CD4-positive, alpha-beta T cell (primary cell): ENCODE measurements at regions not wholly inside any gene's neighbourhood (a gene's known extent, or its start where the extent isn't known, plus 50 kb on each side); places are given as distances from the start of the nearest gene placed in this dataset.

Experiments used
- ATAC-seq: fragments of 200-7000 bp; cut with Tn5 transposase; one replicate; pipeline ENCODE4 v1.10.0; 2022; ENCODE audit warnings: mild to moderate bottlenecking; ENCODE audit not compliant: poor library complexity
- CTCF ChIA-PET: fragments of 350-600 bp; sonication (Branson Sonifier 250); formaldehyde crosslinking; loops from one replicate; lab custom pipeline; 2021; ENCODE audit warnings: antibody characterized with exemption, inconsistent platforms; lab: Charles Lee
- POLR2A ChIA-PET: fragments of 350-600 bp; sonication (Branson Sonifier 250); formaldehyde crosslinking; loops from one replicate; lab custom pipeline; 2021; ENCODE audit warnings: antibody characterized with exemption, inconsistent platforms; lab: Charles Lee
- DNase-seq, 14 experiments: peaks; one replicate each; pipeline ENCODE4 v3.0.0-alpha.2; 2013 to 2020; ENCODE audit warnings: mixed read lengths in 2 of 14
- H3K27ac ChIP-seq, 2 donors: one replicate each; pipeline versions ENCODE4 v1.5.1 to v1.7.0; 2013; ENCODE audit warnings: low read length in 2 of 2, low read depth in 1 of 2, mild to moderate bottlenecking in 1 of 2
- H3K27me3 ChIP-seq, 2 experiments: 1 replicate in 1 of 2; 2 replicates in 1 of 2; pipeline versions ENCODE4 v1.6.1 to v1.7.0; 2013; ENCODE audit warnings: low read length in 2 of 2, control low read depth in 1 of 2, mild to moderate bottlenecking in 1 of 2, moderate library complexity in 1 of 2; ENCODE audit not compliant: insufficient read depth in 2 of 2, control insufficient read depth in 1 of 2
- H3K36me3 ChIP-seq: one replicate; pipeline ENCODE4 v1.6.1; 2013; ENCODE audit warnings: low read length, control low read depth; ENCODE audit not compliant: insufficient read depth
- H3K4me1 ChIP-seq: one replicate; pipeline ENCODE4 v1.6.1; 2013; ENCODE audit warnings: low read length, control low read depth; ENCODE audit not compliant: insufficient read depth
- H3K4me3 ChIP-seq: one replicate; pipeline ENCODE4 v1.5.1; 2013; ENCODE audit warnings: mild to moderate bottlenecking, low read length, moderate library complexity
- H3K9me3 ChIP-seq, 2 experiments: 1 replicate in 1 of 2; 2 replicates in 1 of 2; pipeline versions ENCODE4 v1.6.1 to v1.7.0; 2013; ENCODE audit warnings: low read length in 2 of 2, mild to moderate bottlenecking in 2 of 2, control low read depth in 1 of 2, moderate library complexity in 1 of 2; ENCODE audit not compliant: control insufficient read depth in 1 of 2, insufficient read depth in 1 of 2
- H3K27ac Mint-ChIP-seq: one replicate; pipeline ENCODE4 v1.8.0; 2020; ENCODE audit warnings: mixed read lengths
- H3K27me3 Mint-ChIP-seq: one replicate; pipeline ENCODE4 v1.8.0; 2021; ENCODE audit warnings: mixed read lengths
- H3K36me3 Mint-ChIP-seq: one replicate; pipeline ENCODE4 v1.8.0; 2021; ENCODE audit warnings: low read depth, mixed read lengths
- H3K4me1 Mint-ChIP-seq: one replicate; pipeline ENCODE4 v1.8.0; 2021; ENCODE audit warnings: low read depth, mixed read lengths
- H3K4me3 Mint-ChIP-seq: one replicate; pipeline ENCODE4 v1.8.0; 2020; ENCODE audit warnings: mild to moderate bottlenecking, mixed read lengths
- H3K9me3 Mint-ChIP-seq: one replicate; pipeline ENCODE4 v1.8.0; 2020; ENCODE audit warnings: mixed read lengths
- CTCF ChIP-seq: fragments of 200-600 bp; IDR thresholded peaks from one replicate; pipeline ENCODE4 v1.8.0; 2022; ENCODE audit warnings: antibody characterized with exemption, mild to moderate bottlenecking
- intact Hi-C, 2 experiments: fragments of 100-400 bp; cut with DNase I in 1 of 2; cut with micrococcal nuclease in 1 of 2; formaldehyde crosslinking; loops; one replicate each; pipeline versions ENCODE4 v1.15.1 to v1.9.0; 2023 to 2025; cut with DNase I, micrococcal nuclease

DNA sequence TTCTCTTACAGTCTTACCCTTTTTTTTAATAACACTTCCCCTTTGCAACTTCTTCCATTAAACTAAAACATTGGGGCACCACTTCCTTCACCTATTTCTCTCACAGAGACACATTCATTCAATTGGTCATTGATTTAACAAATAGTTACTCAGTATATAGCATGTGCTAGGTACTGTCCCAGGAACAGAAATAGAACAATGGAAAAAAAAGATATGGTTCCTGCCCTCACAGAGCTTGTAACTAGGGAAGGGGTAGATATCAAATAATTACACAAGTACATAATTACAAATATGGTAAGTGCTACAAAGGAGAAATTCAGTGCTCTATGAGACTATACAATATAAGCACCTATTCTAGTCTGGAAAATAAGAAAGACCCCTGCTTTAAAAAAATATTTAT, 165.5 kb upstream of the RBBP8 start:
- no peak overlapping the region for H3K27ac Mint-ChIP-seq
- intact Hi-C loops: no loop called here
- no peaks in the 10 kb centered on the region for H3K4me1 ChIP-seq
- no peaks in the 10 kb centered on the region for H3K4me1 Mint-ChIP-seq
- no peak overlapping the region for H3K4me3 Mint-ChIP-seq
- peaks cover 21% of the 10 kb centered on the region for H3K27me3 Mint-ChIP-seq
- no peak overlapping the region for H3K27ac ChIP-seq
- DNase-seq (no peak), ATAC-seq (no peak)
- no peak overlapping the region for H3K4me3 ChIP-seq
- H3K9me3 Mint-ChIP-seq: peaks cover 2% of the 10 kb centered on the region
- TF ChIP-seq CTCF: no peak
- no peaks in the 10 kb centered on the region for H3K36me3 ChIP-seq
- H3K36me3 Mint-ChIP-seq: no peaks in the 10 kb centered on the region
- H3K27me3 ChIP-seq: peaks cover 2 to 8% of the 10 kb centered on the region in 2 experiments
- H3K9me3 ChIP-seq: no peaks in the 10 kb centered on the region
- CTCF ChIA-PET: no interaction called here
- POLR2A ChIA-PET: no interaction called here

- intact Hi-C loops: no loop called here
- H3K27me3 ChIP-seq: no peaks in the 10 kb centered on the region
- peaks cover 13% of the 10 kb centered on the region for H3K27me3 Mint-ChIP-seq
Observed at GRCh38 chr18:22773944-22774343, 159.2 kb upstream of the RBBP8 start.

GRCh38 chr18:22778996-22779395, 154.1 kb upstream of the RBBP8 start:
- H3K36me3 ChIP-seq: no peaks in the 10 kb centered on the region
- no peaks in the 10 kb centered on the region for H3K9me3 Mint-ChIP-seq
- TF ChIP-seq CTCF: no peak
- intact Hi-C loops: no loop called here
- ATAC-seq (no peak), DNase-seq (no peak)
- H3K27me3 Mint-ChIP-seq: peaks cover 20% of the 10 kb centered on the region
- no peaks in the 10 kb centered on the region for H3K9me3 ChIP-seq
- no peaks in the 10 kb centered on the region for H3K4me1 ChIP-seq
- no peaks in the 10 kb centered on the region for H3K36me3 Mint-ChIP-seq
- no peak overlapping the region for H3K27ac ChIP-seq
- no peaks in the 10 kb centered on the region for H3K4me1 Mint-ChIP-seq
- ChIA-PET POLR2A (no interaction called here), CTCF (no interaction called here)
- peaks cover 5 to 6% of the 10 kb centered on the region in 2 experiments for H3K27me3 ChIP-seq
- no peak overlapping the region for H3K27ac Mint-ChIP-seq
- no peak overlapping the region for H3K4me3 ChIP-seq
- H3K4me3 Mint-ChIP-seq: no peak overlapping the region

More at GRCh38 chr18:22773944-22774343, 159.2 kb upstream of the RBBP8 start:
- ChIA-PET POLR2A (no interaction called here), CTCF (no interaction called here)
- Mint-ChIP-seq H3K9me3 (no peaks in the 10 kb centered on the region), H3K4me1 (no peaks in the 10 kb centered on the region), H3K36me3 (no peaks in the 10 kb centered on the region), H3K4me3 (no peak overlapping the region), H3K27ac (no peak overlapping the region)
- Histone ChIP-seq H3K4me3 (no peak overlapping the region), H3K4me1 (no peaks in the 10 kb centered on the region), H3K9me3 (no peaks in the 10 kb centered on the region), H3K36me3 (no peaks in the 10 kb centered on the region), H3K27ac (no peak overlapping the region)
- DNase-seq (no peak), ATAC-seq (no peak)
- no peak for TF ChIP-seq CTCF
